ENCODE measurements at regions not wholly inside any gene's neighbourhood (a gene's known extent, or its start where the extent isn't known, plus 50 kb on each side); places are given as distances from the start of the nearest gene placed in this dataset.
"Not testable (repeated sequence)": the region's sequence is repeated elsewhere in the genome, so short reads cannot be mapped to it uniquely, and the experiment has no call there.

GRCh38 chr1:610538-610937, 75.9 kb downstream of the OR4F16 start:
- not testable (repeated sequence) for DNase-seq; H3K9me3 Mint-ChIP-seq; H3K4me1 Mint-ChIP-seq; H3K4me3 Mint-ChIP-seq; H3K27me3 Mint-ChIP-seq (ENCODE audit: low read depth in 3 of 3); H3K36me3 Mint-ChIP-seq; H3K27ac Mint-ChIP-seq

- H3K9me3 Mint-ChIP-seq; H3K27ac Mint-ChIP-seq; H3K4me3 Mint-ChIP-seq; H3K36me3 Mint-ChIP-seq; H3K4me1 Mint-ChIP-seq; H3K27me3 Mint-ChIP-seq (ENCODE audit: low read depth in 3 of 3); DNase-seq: not testable (repeated sequence)
Measured at GRCh38 chr1:609161-609560, 77.3 kb downstream of the OR4F16 start.

- peak; percentile 36 to 60 (median 51) for DNase-seq
- not testable (repeated sequence) for H3K9me3 Mint-ChIP-seq; H3K36me3 Mint-ChIP-seq; H3K27ac Mint-ChIP-seq; H3K27me3 Mint-ChIP-seq (ENCODE audit: low read depth in 3 of 3); H3K4me1 Mint-ChIP-seq
- H3K4me3 Mint-ChIP-seq, result peak overlapping the region in 4 of 5 donors; percentile 7 to 66 (median 54)
Measured at GRCh38 chr1:605279-605678, 81.2 kb downstream of the OR4F16 start.

GRCh38 chr1:588211-588610, 98.2 kb downstream of the OR4F16 start:
- not testable (repeated sequence) for H3K4me1 Mint-ChIP-seq; H3K27me3 Mint-ChIP-seq (ENCODE audit: low read depth in 3 of 3); DNase-seq; H3K9me3 Mint-ChIP-seq; H3K4me3 Mint-ChIP-seq; H3K27ac Mint-ChIP-seq; H3K36me3 Mint-ChIP-seq

- not testable (repeated sequence) for H3K4me1 Mint-ChIP-seq; H3K9me3 Mint-ChIP-seq; H3K27ac Mint-ChIP-seq; H3K27me3 Mint-ChIP-seq (ENCODE audit: low read depth in 3 of 3); H3K36me3 Mint-ChIP-seq; H3K4me3 Mint-ChIP-seq
- DNase-seq, result peak; percentile 39 to 63 (median 46)
Measured at GRCh38 chr1:585992-586391, 100.5 kb downstream of the OR4F16 start.

All from immature natural killer cell (primary cell).